Thymus (tissue), 11 donors: ENCODE measurements at regions not wholly inside any gene's neighbourhood (a gene's known extent, or its start where the extent isn't known, plus 50 kb on each side); places are given as distances from the start of the nearest gene placed in this dataset.

ENCODE experiments used
- DNase-seq, 9 donors: peaks; one replicate each; pipeline ENCODE4 v3.0.0-alpha.2; 2013; ENCODE audit warnings: low spot score in 9 of 9, low read depth in 6 of 9, missing footprints in 1 of 9
- H3K27ac ChIP-seq, 2 donors: one replicate each; pipeline ENCODE4 v1.5.1; 2013; ENCODE audit warnings: control low read depth in 1 of 2, low read depth in 1 of 2, low read length in 1 of 2, mild to moderate bottlenecking in 1 of 2, moderate library complexity in 1 of 2
- H3K27me3 ChIP-seq, 2 donors: one replicate each; pipeline ENCODE4 v1.5.1; 2013; ENCODE audit warnings: low read length in 1 of 2; ENCODE audit not compliant: control insufficient read depth in 2 of 2, insufficient read depth in 1 of 2
- H3K36me3 ChIP-seq, 2 donors: one replicate each; pipeline ENCODE4 v1.5.1; 2013; ENCODE audit warnings: low read length in 1 of 2, mild to moderate bottlenecking in 1 of 2, moderate library complexity in 1 of 2; ENCODE audit not compliant: control insufficient read depth in 2 of 2, insufficient read depth in 2 of 2
- H3K4me1 ChIP-seq, 2 donors: one replicate each; pipeline ENCODE4 v1.5.1; 2013; ENCODE audit warnings: low read length in 2 of 2; ENCODE audit not compliant: control insufficient read depth in 2 of 2, insufficient read depth in 2 of 2
- H3K4me3 ChIP-seq, 2 donors: one replicate each; pipeline ENCODE4 v1.5.1; 2013; ENCODE audit warnings: low read length in 2 of 2, control low read depth in 1 of 2, mild to moderate bottlenecking in 1 of 2
- H3K9me3 ChIP-seq, 2 donors: one replicate each; pipeline ENCODE4 v1.5.1; 2013; ENCODE audit warnings: low read length in 1 of 2, mild to moderate bottlenecking in 1 of 2; ENCODE audit not compliant: control insufficient read depth in 2 of 2, insufficient read depth in 1 of 2
- WGBS: extraction: QIAGEN DNeasy Blood & Tissue Kit; methylation state at CpG from one replicate; pipeline ENCODE4 v1.1.7; 2013; 5-methylcytosine and 5-hydroxymethylcytosine counted together
- donor health status: healthy.

DNA sequence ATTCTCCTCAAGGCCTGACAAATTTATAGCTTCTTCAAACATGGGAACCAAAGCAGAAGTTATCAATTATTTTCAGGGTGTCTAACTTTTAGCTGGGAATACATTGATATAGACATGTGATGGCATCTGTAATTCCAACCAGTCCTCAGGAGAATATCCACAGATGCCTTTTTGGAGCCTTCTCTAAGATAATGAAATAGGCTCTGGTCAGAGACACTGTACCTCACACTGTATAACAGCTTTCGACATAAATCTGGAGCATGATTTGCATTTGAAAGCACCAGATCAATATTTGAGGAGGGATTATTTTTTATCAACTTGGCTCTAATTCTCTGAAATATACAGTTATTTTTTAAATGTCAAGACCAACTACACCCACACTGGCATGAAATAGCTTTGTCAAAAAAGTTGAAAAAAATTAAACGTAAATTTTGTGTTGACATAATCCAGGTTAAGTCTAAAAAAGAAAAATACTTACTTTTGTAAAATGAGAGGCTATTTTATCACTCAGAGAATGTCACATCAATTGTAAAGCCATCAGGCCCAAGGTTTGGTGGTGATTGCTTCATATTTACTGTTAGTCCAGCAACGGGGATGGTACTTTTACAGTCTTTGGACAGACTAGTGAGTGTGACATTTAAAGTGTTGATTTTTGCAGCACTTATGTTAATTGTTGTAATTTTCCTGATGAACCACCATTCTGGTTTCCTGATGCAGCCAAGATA is 177.0 kb upstream of the SP8 start:
- no peak for DNase-seq
- Histone ChIP-seq H3K9me3 (no peaks in the 10 kb centered on the region), H3K27me3 (no peaks in the 10 kb centered on the region), H3K4me3 (no peak overlapping the region), H3K4me1 (no peaks in the 10 kb centered on the region), H3K36me3 (no peaks in the 10 kb centered on the region), H3K27ac (no peak overlapping the region)
- 96% methylated on average over 3 of the region's 3 CpGs for WGBS

DNA sequence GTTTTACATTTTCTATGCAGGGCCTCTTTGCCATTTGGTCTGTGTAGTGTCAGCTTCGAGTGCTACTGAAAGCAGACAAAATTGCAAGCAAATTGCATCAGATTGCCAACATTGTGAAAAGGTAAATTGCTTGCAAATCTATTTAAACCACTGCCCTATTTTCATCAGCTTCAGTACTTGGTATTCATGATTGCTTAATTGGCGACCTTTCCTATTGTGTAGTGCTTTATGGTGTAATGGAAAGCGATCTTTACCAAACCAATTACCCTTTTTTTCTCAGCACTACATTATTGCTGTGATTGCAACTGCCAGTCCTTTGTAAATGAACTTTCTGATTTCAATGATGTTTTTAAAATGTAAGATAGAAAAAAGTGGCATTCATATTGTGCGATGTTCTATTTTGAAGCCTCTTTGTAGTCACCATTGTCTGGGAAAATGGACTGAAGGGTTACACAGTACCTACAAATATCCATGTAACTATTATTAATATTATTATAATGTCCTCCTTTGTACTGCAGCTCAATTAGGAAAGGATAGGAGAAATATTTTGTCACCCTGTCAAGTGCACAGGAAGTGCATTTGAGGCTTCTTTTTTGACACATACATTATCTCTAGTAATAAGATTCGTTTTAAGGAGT is 177.7 kb upstream of the SP8 start:
- H3K4me1 ChIP-seq: no peaks in the 10 kb centered on the region
- no peaks in the 10 kb centered on the region for H3K36me3 ChIP-seq
- H3K9me3 ChIP-seq: no peaks in the 10 kb centered on the region
- no peak for DNase-seq
- 91% methylated on average over 5 of the region's 5 CpGs for WGBS
- H3K27ac ChIP-seq: no peak overlapping the region
- no peaks in the 10 kb centered on the region for H3K27me3 ChIP-seq
- H3K4me3 ChIP-seq: no peak overlapping the region

DNA sequence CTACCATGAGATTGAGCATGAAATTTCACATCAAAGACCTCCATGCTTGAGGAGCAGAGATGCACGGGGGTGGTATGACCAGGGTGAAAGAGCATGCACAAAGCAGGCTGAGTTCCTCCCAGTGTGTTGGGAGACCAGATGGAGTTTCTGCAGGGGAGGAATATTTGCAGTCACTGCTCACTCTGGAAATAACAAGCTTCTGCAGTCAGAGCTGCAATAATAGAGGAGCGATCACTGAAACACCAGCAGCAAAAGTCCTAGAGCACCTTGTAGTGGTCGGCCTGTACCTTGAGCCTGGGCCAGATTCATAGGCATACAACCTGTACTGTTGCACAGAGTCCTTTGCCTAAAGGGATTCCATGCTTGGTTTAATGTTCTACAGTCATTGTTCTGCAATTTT is 184.5 kb upstream of the SP8 start:
- H3K4me1 ChIP-seq: no peaks in the 10 kb centered on the region
- no peaks in the 10 kb centered on the region for H3K36me3 ChIP-seq
- H3K9me3 ChIP-seq: no peaks in the 10 kb centered on the region
- no peak overlapping the region for H3K4me3 ChIP-seq
- no peaks in the 10 kb centered on the region for H3K27me3 ChIP-seq
- H3K27ac ChIP-seq: no peak overlapping the region
- WGBS: 92% methylated on average over 3 of the region's 3 CpGs
- DNase-seq: no peak

DNA sequence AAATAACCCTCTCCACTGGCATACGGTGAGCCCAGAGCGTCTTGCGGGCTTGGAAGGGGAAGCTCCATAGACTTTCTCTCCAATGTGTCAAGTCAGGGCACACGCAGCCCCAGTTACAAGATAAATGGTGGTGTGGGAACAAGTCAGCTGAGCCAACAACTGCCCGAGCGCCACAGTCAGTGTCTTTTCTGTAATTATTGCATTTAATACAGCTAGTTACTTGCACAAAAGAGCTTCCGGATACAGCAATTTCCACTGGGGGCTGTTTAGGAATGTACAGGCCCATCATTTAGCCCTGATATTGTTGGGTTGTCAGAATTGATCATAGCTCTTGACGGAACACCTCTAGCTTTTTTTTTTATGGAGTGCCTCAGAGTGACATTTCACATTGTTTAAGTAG is 193.5 kb upstream of the SP8 start:
- no peak for DNase-seq
- no peak overlapping the region for H3K4me3 ChIP-seq
- 95% methylated on average over 8 of the region's 8 CpGs for WGBS

DNA sequence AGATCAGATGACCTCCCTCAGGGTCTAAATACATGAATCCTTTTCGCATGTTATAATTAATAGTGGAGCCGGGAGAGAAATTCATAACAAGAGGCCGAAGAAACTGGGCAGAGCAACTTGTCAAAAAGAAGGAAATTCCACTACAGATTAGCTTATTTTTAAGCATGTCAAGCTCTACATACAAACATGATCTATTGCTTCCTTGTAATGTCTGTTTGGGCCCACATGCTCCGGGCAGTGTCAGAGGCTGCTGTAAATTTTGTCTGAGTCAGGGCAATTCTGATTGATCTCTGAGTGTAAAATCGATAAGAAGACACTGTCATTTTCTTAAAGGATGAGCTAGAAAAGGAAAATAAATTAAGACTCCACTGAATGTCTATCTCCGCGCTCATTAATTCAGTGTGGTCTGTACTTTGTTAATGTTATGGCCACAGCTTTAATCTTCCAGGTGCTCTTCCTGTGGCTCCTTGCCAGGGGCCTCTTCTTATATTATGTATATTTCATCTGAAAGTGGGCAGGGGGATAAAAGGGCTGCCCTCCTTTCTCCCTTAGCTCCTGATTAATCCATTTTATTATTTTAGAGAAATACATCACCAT is 194.1 kb upstream of the SP8 start:
- no peak overlapping the region for H3K4me3 ChIP-seq
- no peaks in the 10 kb centered on the region for H3K36me3 ChIP-seq
- no peaks in the 10 kb centered on the region for H3K4me1 ChIP-seq
- no peak overlapping the region for H3K27ac ChIP-seq
- H3K27me3 ChIP-seq: no peaks in the 10 kb centered on the region
- 53% methylated on average over 7 of the region's 7 CpGs for WGBS
- no peaks in the 10 kb centered on the region for H3K9me3 ChIP-seq
- DNase-seq: no peak

More for the DNA sequence above, 193.5 kb upstream of the SP8 start:
- no peaks in the 10 kb centered on the region for H3K4me1 ChIP-seq
- H3K9me3 ChIP-seq: no peaks in the 10 kb centered on the region
- H3K27ac ChIP-seq: no peak overlapping the region
- H3K27me3 ChIP-seq: no peaks in the 10 kb centered on the region
- no peaks in the 10 kb centered on the region for H3K36me3 ChIP-seq

DNA sequence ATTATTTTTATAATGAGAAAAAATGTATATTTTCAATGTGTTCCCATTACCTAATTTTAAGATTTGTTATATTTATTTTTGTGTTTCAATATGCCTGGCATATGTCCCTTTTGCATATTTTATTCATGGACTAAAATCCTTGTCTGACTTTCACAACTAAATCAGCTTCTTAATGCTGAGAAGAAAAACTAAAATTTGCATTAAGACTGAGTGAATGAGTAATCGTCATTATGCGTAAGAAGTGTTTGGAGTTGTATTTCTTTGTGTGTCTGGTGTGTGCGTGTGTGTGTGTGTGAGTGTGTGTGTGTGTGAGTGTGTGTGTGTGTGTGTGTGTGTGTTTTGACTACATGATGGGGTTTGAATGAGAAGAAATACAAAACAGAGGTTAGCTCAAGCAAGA is 201.7 kb upstream of the SP8 start:
- H3K9me3 ChIP-seq: no peaks in the 10 kb centered on the region
- 96% methylated on average over 3 of the region's 3 CpGs for WGBS
- no peak for DNase-seq

DNA sequence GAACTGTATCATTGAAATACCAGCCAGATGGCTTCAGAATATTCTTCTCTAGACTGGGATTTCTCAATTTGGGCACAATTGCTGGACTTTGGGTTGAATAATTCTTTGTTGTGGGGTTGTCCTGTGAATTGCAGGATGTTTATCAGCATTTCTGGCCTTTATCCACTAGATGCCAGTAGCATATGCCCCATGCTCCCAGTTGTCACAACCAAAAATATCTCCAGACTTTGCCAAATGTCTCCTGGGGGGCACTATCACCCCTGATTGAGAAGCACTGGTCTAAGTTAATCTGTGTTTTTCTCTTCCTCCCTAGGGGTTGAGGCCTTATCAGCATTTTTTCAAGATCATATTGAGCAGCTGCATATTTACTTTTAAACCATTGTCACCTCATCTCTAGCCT is 204.9 kb upstream of the SP8 start:
- H3K36me3 ChIP-seq: no peaks in the 10 kb centered on the region
- DNase-seq: no peak
- H3K4me3 ChIP-seq: no peak overlapping the region
- H3K4me1 ChIP-seq: no peaks in the 10 kb centered on the region
- no peaks in the 10 kb centered on the region for H3K9me3 ChIP-seq
- no peak overlapping the region for H3K27ac ChIP-seq
- no peaks in the 10 kb centered on the region for H3K27me3 ChIP-seq

More for the DNA sequence above, 201.7 kb upstream of the SP8 start:
- H3K36me3 ChIP-seq: no peaks in the 10 kb centered on the region
- H3K4me3 ChIP-seq: no peak overlapping the region
- no peak overlapping the region for H3K27ac ChIP-seq
- H3K4me1 ChIP-seq: no peaks in the 10 kb centered on the region
- H3K27me3 ChIP-seq: no peaks in the 10 kb centered on the region

DNA sequence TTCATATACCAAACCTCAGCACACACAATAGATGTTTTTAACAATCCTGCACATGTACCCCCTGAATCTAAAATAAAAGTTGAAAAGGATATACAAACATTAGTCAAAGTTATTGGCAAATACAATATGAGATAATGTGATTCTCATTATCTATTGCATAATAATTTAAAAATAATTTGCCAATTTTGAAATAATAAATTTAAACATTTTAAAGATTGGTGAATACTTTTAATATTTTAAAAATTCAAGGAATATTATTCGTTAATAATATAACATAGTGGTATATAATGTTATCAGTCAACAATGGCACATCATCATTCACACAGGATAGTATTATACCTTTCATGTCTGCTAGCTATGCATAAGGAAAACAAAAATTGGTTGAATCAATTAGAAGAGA is 207.0 kb upstream of the SP8 start:
- Histone ChIP-seq H3K27ac (no peak overlapping the region), H3K9me3 (no peaks in the 10 kb centered on the region), H3K4me1 (no peaks in the 10 kb centered on the region), H3K36me3 (no peaks in the 10 kb centered on the region), H3K27me3 (no peaks in the 10 kb centered on the region), H3K4me3 (no peak overlapping the region)
- DNase-seq: no peak
- 91% methylated on average over 1 of the region's 1 CpG for WGBS

DNA sequence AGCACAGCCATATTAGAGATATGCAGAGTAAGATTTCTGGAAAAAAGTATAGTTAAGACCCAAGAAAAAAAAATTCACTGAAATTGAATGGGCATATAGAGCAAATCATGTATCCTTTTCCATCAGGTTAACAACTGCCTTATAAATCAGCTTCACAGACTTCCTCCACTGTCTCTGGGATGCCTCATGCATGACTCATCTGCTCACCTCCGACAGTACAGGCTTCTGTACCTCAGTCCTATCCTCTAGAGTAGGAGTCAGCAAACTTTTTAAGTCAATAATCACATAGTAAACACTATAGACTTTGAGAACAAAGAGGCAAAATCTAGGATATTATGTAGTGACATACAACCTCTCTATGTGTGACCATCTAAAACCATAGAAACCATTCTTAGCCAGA is 211.6 kb upstream of the SP8 start:
- Histone ChIP-seq H3K9me3 (peaks cover 0 to 9% of the 10 kb centered on the region in 2 donors), H3K27ac (no peak overlapping the region), H3K4me1 (no peaks in the 10 kb centered on the region), H3K27me3 (no peaks in the 10 kb centered on the region), H3K4me3 (no peak overlapping the region), H3K36me3 (no peaks in the 10 kb centered on the region)
- 79% methylated on average over 1 of the region's 1 CpG for WGBS
- no peak for DNase-seq
